SK-N-SH treated with all-trans-retinoic acid at 6 μM for 48 hours (cell line): ENCODE measurements at regions not wholly inside any gene's neighbourhood (a gene's known extent, or its start where the extent isn't known, plus 50 kb on each side); places are given as distances from the start of the nearest gene placed in this dataset.

Experiments used
- ATAC-seq: fragments of 200-7000 bp; cut with Tn5 transposase; 3 replicates; pipeline ENCODE4 v1.9.1; 2020; ENCODE audit warnings: mild to moderate bottlenecking, moderate library complexity
- ARNTL ChIP-seq: fragments of 450-650 bp; formaldehyde crosslinking; IDR thresholded peaks from 2 replicates; pipeline ENCODE4 v1.5.0; 2020; ENCODE audit warnings: low read depth, mild to moderate bottlenecking, moderate library complexity, borderline replicate concordance
- BACH2 ChIP-seq: fragments of 250-450 bp; sonication (Bioruptor Pico); IDR thresholded peaks from 2 replicates; pipeline ENCODE4 v1.9.0; 2021; ENCODE audit warnings: mild to moderate bottlenecking, borderline replicate concordance
- CREB5 ChIP-seq: fragments of 250-450 bp; sonication (Bioruptor Pico); IDR thresholded peaks from 2 replicates; pipeline ENCODE4 v1.5.1; 2020; ENCODE audit warnings: low read depth, mild to moderate bottlenecking, moderate library complexity
- CSDC2 ChIP-seq: fragments of 250-450 bp; sonication (Bioruptor Pico); IDR thresholded peaks from 2 replicates; pipeline ENCODE4 v1.5.0; 2020; ENCODE audit warnings: mild to moderate bottlenecking, moderate library complexity
- CSRNP3 ChIP-seq: fragments of 250-450 bp; sonication (Bioruptor Pico); IDR thresholded peaks from 2 replicates; pipeline ENCODE4 v1.5.1; 2021; ENCODE audit warnings: mild to moderate bottlenecking, moderate library complexity
- ESRRG ChIP-seq: fragments of 250-450 bp; sonication (Bioruptor Pico); IDR thresholded peaks from 2 replicates; pipeline ENCODE4 v1.6.1; 2021; ENCODE audit warnings: mild to moderate bottlenecking
- ISL1 ChIP-seq: fragments of 250-450 bp; sonication (Bioruptor Pico); IDR thresholded peaks from 2 replicates; pipeline ENCODE4 v2.1.2; 2022; ENCODE audit warnings: mild to moderate bottlenecking, moderate library complexity
- OSR1 ChIP-seq: fragments of 250-450 bp; sonication (Bioruptor Pico); IDR thresholded peaks from 2 replicates; pipeline ENCODE4 v1.8.0; 2022; ENCODE audit warnings: moderate library complexity, mild to moderate bottlenecking, inconsistent platforms
- PATZ1 ChIP-seq: fragments of 250-450 bp; sonication (Bioruptor Pico); IDR thresholded peaks from 2 replicates; pipeline ENCODE4 v1.8.0; 2020; ENCODE audit warnings: mild to moderate bottlenecking, moderate library complexity, borderline replicate concordance
- PPARA ChIP-seq: fragments of 250-450 bp; sonication (Bioruptor Pico); IDR thresholded peaks from 2 replicates; pipeline ENCODE4 v1.5.0; 2020; ENCODE audit warnings: mild to moderate bottlenecking, borderline replicate concordance
- SNAI2 ChIP-seq: fragments of 250-450 bp; sonication (Bioruptor Pico); IDR thresholded peaks from 2 replicates; pipeline ENCODE4 v1.5.0; 2020; ENCODE audit warnings: mild to moderate bottlenecking, moderate library complexity
- TCF4 ChIP-seq: fragments of 250-450 bp; sonication (Bioruptor Pico); IDR thresholded peaks from 2 replicates; pipeline ENCODE4 v1.8.0; 2021; ENCODE audit warnings: mild to moderate bottlenecking, moderate library complexity, borderline replicate concordance
- TOX ChIP-seq: fragments of 250-450 bp; sonication (Bioruptor Pico); IDR thresholded peaks from 2 replicates; pipeline ENCODE4 v1.8.0; 2021; ENCODE audit warnings: mild to moderate bottlenecking, moderate library complexity, borderline replicate concordance
- TSHZ2 ChIP-seq: fragments of 250-450 bp; sonication (Bioruptor Pico); IDR thresholded peaks from 2 replicates; pipeline ENCODE4 v1.5.0; 2020; ENCODE audit warnings: mild to moderate bottlenecking, moderate library complexity
- ZC3H10 ChIP-seq: fragments of 250-450 bp; sonication (Bioruptor Pico); IDR thresholded peaks from 2 replicates; pipeline ENCODE4 v1.5.1; 2021; ENCODE audit warnings: mild to moderate bottlenecking, moderate library complexity
- ZFP3 ChIP-seq: fragments of 250-450 bp; sonication (Bioruptor Pico); IDR thresholded peaks from 2 replicates; pipeline ENCODE4 v1.5.0; 2020; ENCODE audit warnings: mild to moderate bottlenecking, moderate library complexity
- ZFP30 ChIP-seq: fragments of 450-650 bp; formaldehyde crosslinking; IDR thresholded peaks from 2 replicates; pipeline ENCODE4 v1.5.0; 2022; ENCODE audit warnings: mild to moderate bottlenecking, moderate library complexity
- ZNF565 ChIP-seq: fragments of 450-650 bp; formaldehyde crosslinking; conservative IDR thresholded peaks from 2 replicates; pipeline ENCODE4 v1.5.0; 2020; ENCODE audit warnings: low read depth, mild to moderate bottlenecking, moderate library complexity
- ZNF70 ChIP-seq: fragments of 450-650 bp; formaldehyde crosslinking; IDR thresholded peaks from 2 replicates; pipeline ENCODE4 v1.5.0; 2020; ENCODE audit warnings: mild to moderate bottlenecking, moderate library complexity
- ZNF8 ChIP-seq: fragments of 450-650 bp; formaldehyde crosslinking; IDR thresholded peaks from 2 replicates; pipeline ENCODE4 v1.5.0; 2020; ENCODE audit warnings: mild to moderate bottlenecking, moderate library complexity

GRCh38 chr10:85137253-85137652, 808.9 kb downstream of the CCSER2 start:
- TF ChIP-seq ZC3H10 (CRISPR knock-in tag) (no peak), TSHZ2 (CRISPR knock-in tag) (no peak), ZNF8 (no peak), ZFP3 (no peak), ESRRG (CRISPR knock-in tag) (no peak), CSRNP3 (CRISPR knock-in tag) (no peak), TOX (CRISPR knock-in tag) (no peak), ZNF70 (CRISPR knock-in tag) (no peak), CREB5 (no peak), PPARA (CRISPR knock-in tag) (no peak), PATZ1 (CRISPR knock-in tag) (no peak), TCF4 (CRISPR knock-in tag) (no peak), ZFP30 (CRISPR knock-in tag) (no peak)
- no peak for ATAC-seq

GRCh38 chr10:85138046-85138445, 809.7 kb downstream of the CCSER2 start:
- TF ChIP-seq CREB5: no peak
- no peak for TF ChIP-seq ISL1 (CRISPR knock-in tag)
- TF ChIP-seq ZC3H10 (CRISPR knock-in tag): no peak
- TF ChIP-seq SNAI2 (CRISPR knock-in tag): no peak
- no peak for TF ChIP-seq ARNTL (CRISPR knock-in tag)
- no peak for TF ChIP-seq ZNF70 (CRISPR knock-in tag)
- no peak for TF ChIP-seq BACH2 (CRISPR knock-in tag)
- TF ChIP-seq PATZ1 (CRISPR knock-in tag): no peak
- TF ChIP-seq ESRRG (CRISPR knock-in tag): no peak
- TF ChIP-seq CSRNP3 (CRISPR knock-in tag): no peak
- no peak for TF ChIP-seq ZNF565 (CRISPR knock-in tag)
- TF ChIP-seq PPARA (CRISPR knock-in tag): no peak
- no peak for TF ChIP-seq OSR1
- no peak for TF ChIP-seq CSDC2 (CRISPR knock-in tag)
- TF ChIP-seq ZFP30 (CRISPR knock-in tag): no peak
- ATAC-seq: no peak
